ENCODE measurements at regions not wholly inside any gene's neighbourhood (a gene's known extent, or its start where the extent isn't known, plus 50 kb on each side); places are given as distances from the start of the nearest gene placed in this dataset.
"Not testable (repeated sequence)": the region's sequence is repeated elsewhere in the genome, so short reads cannot be mapped to it uniquely, and the experiment has no call there.

DNA sequence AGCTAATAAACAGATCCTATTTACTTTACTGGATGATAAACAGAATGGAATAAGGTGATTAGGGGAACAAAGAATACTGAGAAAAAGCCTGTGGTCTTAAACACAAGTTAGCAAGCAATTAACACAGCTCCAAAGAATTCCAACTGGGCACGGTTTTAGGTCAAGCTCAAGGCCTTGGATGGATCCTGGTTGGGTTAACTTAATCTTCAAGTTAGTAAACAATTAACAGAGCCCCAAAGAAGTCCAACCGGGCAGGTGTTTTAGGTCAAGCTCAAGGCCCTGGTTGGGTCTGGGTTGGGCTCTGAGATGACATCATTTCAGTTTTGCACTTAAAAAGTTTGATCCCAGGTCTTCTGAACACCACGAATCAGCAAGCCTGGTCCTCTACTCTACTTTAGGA is 1086.3 kb upstream of the TMPRSS15 start:
- Mint-ChIP-seq H3K4me3 (ENCODE audit: unreplicated experiment) (no peak overlapping the region), H3K9me3 (ENCODE audit: unreplicated experiment) (peaks cover 6% of the 10 kb centered on the region), H3K27ac (ENCODE audit: low read depth, unreplicated experiment) (no peak overlapping the region), H3K4me1 (ENCODE audit: insufficient read depth, unreplicated experiment) (no peaks in the 10 kb centered on the region), H3K27me3 (ENCODE audit: insufficient read depth, unreplicated experiment) (no peaks in the 10 kb centered on the region), H3K36me3 (ENCODE audit: insufficient read depth, unreplicated experiment) (no peaks in the 10 kb centered on the region)
- CTCF ChIA-PET, result no interaction called here
- intact Hi-C loops (cut with micrococcal nuclease), result no loop called here
- POLR2A ChIA-PET, result no interaction called here
- BruUV-seq (replicated peaks), result no TSS peak
- TF ChIP-seq, protein P1, sequence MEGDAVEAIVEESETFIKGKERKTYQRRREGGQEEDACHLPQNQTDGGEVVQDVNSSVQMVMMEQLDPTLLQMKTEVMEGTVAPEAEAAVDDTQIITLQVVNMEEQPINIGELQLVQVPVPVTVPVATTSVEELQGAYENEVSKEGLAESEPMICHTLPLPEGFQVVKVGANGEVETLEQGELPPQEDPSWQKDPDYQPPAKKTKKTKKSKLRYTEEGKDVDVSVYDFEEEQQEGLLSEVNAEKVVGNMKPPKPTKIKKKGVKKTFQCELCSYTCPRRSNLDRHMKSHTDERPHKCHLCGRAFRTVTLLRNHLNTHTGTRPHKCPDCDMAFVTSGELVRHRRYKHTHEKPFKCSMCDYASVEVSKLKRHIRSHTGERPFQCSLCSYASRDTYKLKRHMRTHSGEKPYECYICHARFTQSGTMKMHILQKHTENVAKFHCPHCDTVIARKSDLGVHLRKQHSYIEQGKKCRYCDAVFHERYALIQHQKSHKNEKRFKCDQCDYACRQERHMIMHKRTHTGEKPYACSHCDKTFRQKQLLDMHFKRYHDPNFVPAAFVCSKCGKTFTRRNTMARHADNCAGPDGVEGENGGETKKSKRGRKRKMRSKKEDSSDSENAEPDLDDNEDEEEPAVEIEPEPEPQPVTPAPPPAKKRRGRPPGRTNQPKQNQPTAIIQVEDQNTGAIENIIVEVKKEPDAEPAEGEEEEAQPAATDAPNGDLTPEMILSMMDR (IDR thresholded peaks at IDR 0.05; ENCODE audit: unreplicated experiment), result no peak
- DNase-seq (ENCODE audit: unreplicated experiment), result no peak

DNA sequence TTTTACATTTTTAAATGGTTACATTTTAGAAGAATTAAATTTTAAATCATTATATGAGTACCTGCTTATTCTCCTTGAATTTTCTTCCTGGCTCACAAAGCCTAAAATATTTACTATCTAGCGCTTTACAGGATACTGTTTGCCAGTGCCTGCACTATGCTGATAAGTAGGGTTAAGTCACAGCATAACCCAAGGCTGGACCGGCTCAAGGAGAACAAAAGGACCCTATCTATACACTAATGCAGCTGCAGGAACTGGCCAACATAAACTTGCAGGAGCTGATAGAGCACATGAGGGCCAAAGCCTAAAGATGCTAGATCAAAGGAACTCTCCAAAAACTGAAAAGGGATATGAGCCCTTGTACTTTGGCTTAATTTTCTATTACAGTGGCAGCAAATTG is 1086.9 kb upstream of the TMPRSS15 start:
- H3K27ac Mint-ChIP-seq (ENCODE audit: low read depth, unreplicated experiment), result no peak overlapping the region
- no peaks in the 10 kb centered on the region for H3K4me1 Mint-ChIP-seq (ENCODE audit: insufficient read depth, unreplicated experiment)
- no TSS peak for BruUV-seq (replicated peaks)
- ChIA-PET CTCF (no interaction called here), POLR2A (no interaction called here)
- intact Hi-C loops (cut with micrococcal nuclease), result no loop called here
- H3K4me3 Mint-ChIP-seq (ENCODE audit: unreplicated experiment), result no peak overlapping the region
- TF ChIP-seq, protein P1 (IDR thresholded peaks at IDR 0.05; ENCODE audit: unreplicated experiment), result no peak
- DNase-seq (ENCODE audit: unreplicated experiment), result no peak
- peaks cover 6% of the 10 kb centered on the region for H3K9me3 Mint-ChIP-seq (ENCODE audit: unreplicated experiment)
- no peaks in the 10 kb centered on the region for H3K36me3 Mint-ChIP-seq (ENCODE audit: insufficient read depth, unreplicated experiment)
- no peaks in the 10 kb centered on the region for H3K27me3 Mint-ChIP-seq (ENCODE audit: insufficient read depth, unreplicated experiment)

DNA sequence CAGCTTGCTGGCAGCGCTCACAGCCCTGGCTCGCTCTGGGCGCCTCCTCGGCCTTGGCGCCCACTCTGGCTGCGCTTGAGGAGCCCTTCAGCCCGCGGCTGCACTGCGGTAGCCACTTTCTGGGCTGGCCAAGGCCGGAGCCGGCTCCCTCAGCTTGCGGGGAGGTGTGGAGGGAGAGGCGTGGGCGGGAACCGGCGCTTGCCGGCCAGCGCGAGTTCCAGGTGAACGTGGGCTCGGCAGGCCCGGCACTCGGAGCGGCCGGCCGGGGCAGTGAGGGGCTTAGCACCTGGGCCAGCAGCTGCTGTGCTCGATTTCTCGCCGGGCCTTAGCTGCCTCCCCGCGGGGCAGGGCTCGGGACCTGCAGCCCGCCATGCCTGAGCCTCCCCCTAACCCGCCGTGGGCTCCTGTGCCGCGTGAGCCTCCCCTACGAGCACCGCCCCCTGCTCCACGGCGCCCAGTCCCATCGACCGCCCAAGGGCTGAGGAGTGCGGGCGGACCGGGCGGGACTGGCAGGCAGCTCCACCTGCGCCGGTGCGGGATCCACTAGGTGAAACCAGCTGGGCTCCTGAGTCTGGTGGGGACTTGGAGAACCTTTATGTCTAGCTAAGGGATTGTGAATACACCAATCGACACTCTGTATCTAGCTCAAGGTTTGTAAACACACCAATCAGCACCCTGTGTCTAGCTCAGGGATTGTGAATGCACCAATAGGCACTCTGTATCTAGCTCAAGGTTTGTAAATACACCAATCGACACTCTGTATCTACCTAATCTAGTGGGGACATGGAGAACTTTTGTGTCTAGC is 1090.1 kb upstream of the TMPRSS15 start:
- POLR2A ChIA-PET; BruUV-seq (replicated peaks); H3K36me3 Mint-ChIP-seq (ENCODE audit: insufficient read depth, unreplicated experiment); intact Hi-C loops (cut with micrococcal nuclease); DNase-seq (ENCODE audit: unreplicated experiment); H3K4me1 Mint-ChIP-seq (ENCODE audit: insufficient read depth, unreplicated experiment); H3K27ac Mint-ChIP-seq (ENCODE audit: low read depth, unreplicated experiment); H3K9me3 Mint-ChIP-seq (ENCODE audit: unreplicated experiment); H3K4me3 Mint-ChIP-seq (ENCODE audit: unreplicated experiment); H3K27me3 Mint-ChIP-seq (ENCODE audit: insufficient read depth, unreplicated experiment): not testable (repeated sequence)
- CTCF ChIA-PET, result interaction anchor here (0.9 kb wide), 1 partner anchor 26 kb away, joined by 5 read pairs; no protein-coding TSS in a partner anchor

DNA sequence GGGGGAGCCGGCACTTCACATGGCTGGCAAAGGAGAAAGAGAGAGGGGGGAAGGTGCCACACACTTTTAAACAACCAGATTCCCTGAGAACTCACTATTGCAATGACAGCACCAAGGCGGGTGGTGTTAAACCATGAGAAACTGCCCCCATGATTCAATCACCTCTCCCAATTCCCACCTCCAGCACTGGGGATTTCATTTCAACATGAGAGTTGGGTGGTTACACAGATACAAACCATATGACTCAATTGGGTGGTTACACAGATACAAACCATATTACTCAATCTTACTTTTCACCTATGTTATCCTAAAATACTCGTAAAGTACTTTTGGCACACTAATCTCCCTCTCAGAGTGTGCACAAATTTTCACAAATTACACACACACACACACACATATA is 1097.5 kb upstream of the TMPRSS15 start:
- DNase-seq (ENCODE audit: unreplicated experiment), result peak; percentile 6
- no peaks in the 10 kb centered on the region for H3K4me1 Mint-ChIP-seq (ENCODE audit: insufficient read depth, unreplicated experiment)
- BruUV-seq (replicated peaks), result no TSS peak
- H3K36me3 Mint-ChIP-seq (ENCODE audit: insufficient read depth, unreplicated experiment), result no peaks in the 10 kb centered on the region
- TF ChIP-seq, protein P1 (IDR thresholded peaks at IDR 0.05; ENCODE audit: unreplicated experiment), result no peak
- ChIA-PET POLR2A (no interaction called here), CTCF (no interaction called here)
- H3K27me3 Mint-ChIP-seq (ENCODE audit: insufficient read depth, unreplicated experiment), result no peaks in the 10 kb centered on the region
- intact Hi-C loops (cut with micrococcal nuclease), result no loop called here
- H3K27ac Mint-ChIP-seq (ENCODE audit: low read depth, unreplicated experiment), result no peak overlapping the region
- H3K4me3 Mint-ChIP-seq (ENCODE audit: unreplicated experiment), result no peak overlapping the region
- H3K9me3 Mint-ChIP-seq (ENCODE audit: unreplicated experiment), result peaks cover 14% of the 10 kb centered on the region
